Erythroblast (primary cell): ENCODE measurements at regions not wholly inside any gene's neighbourhood (a gene's known extent, or its start where the extent isn't known, plus 50 kb on each side); places are given as distances from the start of the nearest gene placed in this dataset.

ENCODE experiments used
- DNase-seq, 2 experiments: peaks; one replicate each; lab custom pipeline; 2025; lab: John Stamatoyannopoulos, UW
- GATA1 ChIP-seq: IDR thresholded peaks from 2 replicates; pipeline ENCODE4 v1.6.1; 2011; ENCODE audit warnings: low read depth, mild to moderate bottlenecking, control low read depth, low read length, moderate library complexity
- POLR2A ChIP-seq: IDR thresholded peaks from 2 replicates; pipeline ENCODE4 v1.6.1; 2011; ENCODE audit warnings: mild to moderate bottlenecking, low read length

DNA sequence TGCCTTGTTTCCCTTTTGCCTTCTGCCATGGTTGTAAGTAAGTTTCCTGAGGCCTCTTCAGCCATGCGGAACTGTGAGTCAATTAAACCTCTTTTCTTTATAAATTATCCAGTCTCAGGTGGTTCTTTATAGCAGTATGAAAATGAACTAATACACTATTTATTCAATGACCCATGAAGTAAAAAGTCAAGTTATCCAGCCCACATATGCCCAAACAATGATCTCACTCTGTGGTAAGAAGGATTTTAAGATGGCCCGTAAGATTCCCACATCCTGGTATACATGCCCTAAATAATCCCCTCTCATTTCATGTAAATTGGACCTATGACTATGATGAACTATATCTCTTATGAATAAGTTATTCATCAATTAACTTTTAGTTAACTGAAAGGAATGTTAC, 1008.3 kb upstream of the B3GALT2 start:
- no peak for TF ChIP-seq POLR2A
- DNase-seq, result no peak

- no peak for TF ChIP-seq POLR2A
- no peak for TF ChIP-seq GATA1
- no peak for DNase-seq
Measured at GRCh38 chr1:194184974-194185373, 998.6 kb upstream of the B3GALT2 start.

DNA sequence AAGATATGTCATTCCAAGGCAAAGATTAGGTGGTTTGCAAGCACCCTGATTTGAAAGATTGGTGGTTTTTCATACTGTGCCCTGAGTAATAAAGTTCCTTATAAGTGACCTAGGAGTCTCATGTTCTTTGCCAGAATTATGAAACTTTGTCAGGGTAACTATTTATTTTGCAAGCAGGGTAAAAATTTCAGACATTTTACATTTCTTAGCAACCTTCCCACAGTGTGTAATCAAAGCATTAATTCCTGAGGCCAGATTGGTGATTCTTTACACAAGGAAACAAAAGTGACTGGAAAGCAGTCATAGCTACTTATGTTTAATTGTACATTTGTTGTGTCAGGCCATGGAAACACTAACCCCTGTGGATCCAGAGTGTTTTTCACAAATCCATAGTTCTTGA, 998.0 kb upstream of the B3GALT2 start:
- DNase-seq, result no peak
- TF ChIP-seq POLR2A, result no peak
- TF ChIP-seq GATA1, result no peak

DNA sequence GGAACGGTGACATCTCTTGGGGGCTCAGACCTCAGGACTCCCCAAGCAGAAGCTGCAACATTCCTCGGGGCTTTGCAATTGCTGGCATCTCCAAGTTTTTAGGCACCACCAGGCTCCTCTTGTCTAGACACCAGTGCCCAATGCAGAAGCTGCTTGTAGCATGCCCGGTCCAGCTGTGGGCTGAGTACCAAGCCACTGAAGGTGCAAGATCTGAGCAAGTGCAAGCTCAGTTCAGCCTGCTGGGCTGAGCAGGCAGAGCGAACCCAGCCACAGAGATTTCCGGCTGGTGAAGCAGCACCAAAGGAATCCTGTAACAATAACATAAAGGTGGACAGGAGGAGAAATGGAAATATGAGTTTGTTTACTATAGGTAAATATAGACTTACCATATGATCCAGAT, 995.4 kb upstream of the B3GALT2 start:
- TF ChIP-seq POLR2A (no peak), GATA1 (no peak)
- DNase-seq, result no peak

DNA sequence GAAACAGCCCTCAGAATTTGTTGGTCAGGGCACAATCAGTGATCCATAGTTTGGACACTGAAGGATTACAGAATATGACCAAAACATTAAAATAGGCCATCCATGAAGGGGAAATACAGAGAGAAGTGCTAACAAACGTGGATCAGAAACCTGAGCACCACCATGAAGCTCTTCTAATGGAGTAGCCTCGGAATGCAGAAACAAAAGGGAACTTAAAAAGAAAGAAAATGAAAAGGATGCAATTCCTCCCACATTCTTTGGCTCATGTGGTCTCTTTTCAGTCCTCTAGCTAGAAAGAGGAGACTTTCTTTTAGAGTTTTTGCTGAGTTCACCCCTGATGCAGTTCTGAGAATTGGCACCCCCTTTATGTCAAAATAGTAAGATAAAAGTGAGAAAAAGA, 989.8 kb upstream of the B3GALT2 start:
- TF ChIP-seq POLR2A (no peak), GATA1 (no peak)

DNA sequence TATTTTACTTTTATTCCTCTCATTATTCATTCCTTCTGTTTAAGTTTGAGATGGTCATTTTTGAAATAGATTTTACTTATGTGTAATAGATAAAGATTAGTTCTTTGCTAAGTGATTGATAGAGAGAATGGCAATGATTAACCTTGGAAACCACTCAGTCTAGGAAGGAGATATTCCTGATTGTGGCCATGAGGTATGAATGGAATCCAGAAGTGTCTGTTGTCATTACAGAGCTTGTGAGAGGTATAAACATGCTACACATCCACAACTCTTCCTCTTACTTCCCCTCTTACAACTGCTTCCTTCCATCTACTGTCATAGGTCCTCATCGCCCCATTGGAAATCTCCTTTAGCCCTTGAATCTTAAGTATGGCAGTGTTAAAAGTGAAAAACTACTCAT, 988.8 kb upstream of the B3GALT2 start:
- TF ChIP-seq GATA1 (no peak), POLR2A (no peak)
- DNase-seq, result no peak

More for the DNA sequence above, 989.8 kb upstream of the B3GALT2 start:
- DNase-seq, result no peak

GRCh38 chr1:194174528-194174927, 988.1 kb upstream of the B3GALT2 start:
- no peak for DNase-seq
- TF ChIP-seq GATA1, result no peak

- no peak for DNase-seq
- TF ChIP-seq POLR2A (no peak), GATA1 (no peak)
Measured at GRCh38 chr1:194171596-194171995, 985.2 kb upstream of the B3GALT2 start.

DNA sequence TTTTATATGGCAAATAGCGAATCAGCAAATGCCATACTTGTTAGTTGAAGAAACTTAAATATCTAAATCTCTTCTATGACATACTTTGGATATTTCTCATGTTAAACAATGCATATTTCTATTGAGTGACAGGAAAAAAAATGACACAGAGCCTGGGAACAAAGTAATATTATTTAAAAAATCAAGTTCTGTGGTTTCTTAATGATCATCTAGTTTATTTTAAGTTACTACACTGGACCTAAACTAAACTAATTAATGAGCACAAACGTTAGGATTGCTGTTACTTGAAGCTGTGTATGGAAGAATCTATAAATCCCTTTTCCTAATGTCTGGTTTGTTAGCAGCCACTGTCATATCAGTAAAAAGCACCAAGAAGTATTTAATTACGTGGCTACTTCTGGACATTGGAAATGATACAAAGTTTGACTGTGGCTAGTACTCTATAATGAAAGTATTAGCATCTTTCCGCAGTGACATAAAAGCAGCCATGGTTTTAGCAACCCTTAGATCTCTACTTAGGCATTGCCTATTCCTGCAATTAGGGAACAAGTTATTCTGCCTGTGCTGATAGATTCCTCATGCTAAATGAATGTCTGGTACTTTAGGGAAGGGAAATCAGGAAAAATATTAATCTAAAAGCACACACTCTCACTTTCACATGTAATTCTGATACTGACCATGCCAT, 981.7 kb upstream of the B3GALT2 start:
- DNase-seq, result no peak
- TF ChIP-seq POLR2A, result no peak
- no peak for TF ChIP-seq GATA1

- TF ChIP-seq POLR2A (no peak), GATA1 (no peak)
Measured at GRCh38 chr1:194164755-194165154, 978.3 kb upstream of the B3GALT2 start.

GRCh38 chr1:194161591-194161990, 975.2 kb upstream of the B3GALT2 start:
- TF ChIP-seq POLR2A (no peak), GATA1 (no peak)
- no peak for DNase-seq

More at GRCh38 chr1:194164755-194165154, 978.3 kb upstream of the B3GALT2 start:
- no peak for DNase-seq

- DNase-seq, result no peak
Measured at GRCh38 chr1:194159941-194160340, 973.5 kb upstream of the B3GALT2 start.

DNA sequence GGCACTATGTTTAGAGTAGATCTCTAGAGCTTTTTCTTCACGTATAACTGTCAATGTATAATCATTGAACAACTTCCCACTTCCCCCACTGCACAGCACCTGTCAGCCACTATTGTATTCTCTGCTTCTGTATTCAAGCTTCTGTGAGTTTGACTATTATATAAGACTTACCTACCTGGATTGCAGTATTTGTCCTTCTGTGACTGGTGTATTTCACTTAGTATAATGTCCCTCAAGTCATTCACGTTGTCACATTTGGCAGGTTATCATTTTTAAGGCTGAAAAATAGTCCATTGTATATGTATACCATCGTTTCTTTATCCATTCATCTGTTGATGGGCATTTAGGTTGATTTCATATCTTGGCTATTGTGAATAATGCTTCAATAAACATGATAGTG, 969.5 kb upstream of the B3GALT2 start:
- no peak for TF ChIP-seq POLR2A
- TF ChIP-seq GATA1, result no peak
- DNase-seq, result no peak

More at GRCh38 chr1:194159941-194160340, 973.5 kb upstream of the B3GALT2 start:
- TF ChIP-seq GATA1 (no peak), POLR2A (no peak)

- no peak for DNase-seq
- TF ChIP-seq GATA1 (no peak), POLR2A (no peak)
Measured at GRCh38 chr1:194151056-194151455, 964.6 kb upstream of the B3GALT2 start.

DNA sequence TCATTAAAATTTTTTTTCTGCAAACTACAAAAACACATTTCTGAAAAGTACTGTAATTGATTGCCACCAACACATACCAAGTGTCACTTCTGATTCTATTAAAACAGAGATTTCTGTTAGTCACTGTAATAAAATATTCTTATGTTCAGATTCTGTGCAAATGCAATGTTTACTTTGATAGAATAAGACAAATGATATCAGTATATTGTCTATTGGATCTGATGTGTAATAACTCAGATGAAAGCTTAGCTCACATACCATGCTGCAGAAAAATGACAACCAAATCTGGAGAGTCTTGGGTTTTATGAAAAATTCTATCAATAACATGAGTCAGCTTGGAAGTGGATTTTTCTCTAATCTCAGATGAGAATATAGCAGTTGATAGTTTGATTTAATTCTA, 963.8 kb upstream of the B3GALT2 start:
- DNase-seq, result no peak
- TF ChIP-seq GATA1, result no peak
- TF ChIP-seq POLR2A, result no peak
